HL-60/S4 treated with retinoic acid at 250 ng/mL for 4 days and 3 days (cell line): ENCODE measurements at regions not wholly inside any gene's neighbourhood (a gene's known extent, or its start where the extent isn't known, plus 50 kb on each side); places are given as distances from the start of the nearest gene placed in this dataset.
"Not testable (repeated sequence)": the region's sequence is repeated elsewhere in the genome, so short reads cannot be mapped to it uniquely, and the experiment has no call there.

Source experiments
- in situ Hi-C: fragments of 300-500 bp; cut with MboI; formaldehyde crosslinking; loops from 2 replicates; pipeline ENCODE4 v1.7.0; 2022; ENCODE audit warnings: low sequenced_read_pairs

- in situ Hi-C loops: no loop called here
These were observed 1044.1 kb upstream of the ZEB2 start for GRCh38 chr2:145563741-145564615.

- in situ Hi-C loops: no loop called here
These were observed 1041.2 kb upstream of the ZEB2 start for GRCh38 chr2:145561152-145561551.

- in situ Hi-C loops: no loop called here
These were observed 1038.9 kb upstream of the ZEB2 start for GRCh38 chr2:145558617-145559350.

GRCh38 chr2:145555360-145555759 lies 1035.4 kb upstream of the ZEB2 start:
- in situ Hi-C loops: no loop called here

DNA sequence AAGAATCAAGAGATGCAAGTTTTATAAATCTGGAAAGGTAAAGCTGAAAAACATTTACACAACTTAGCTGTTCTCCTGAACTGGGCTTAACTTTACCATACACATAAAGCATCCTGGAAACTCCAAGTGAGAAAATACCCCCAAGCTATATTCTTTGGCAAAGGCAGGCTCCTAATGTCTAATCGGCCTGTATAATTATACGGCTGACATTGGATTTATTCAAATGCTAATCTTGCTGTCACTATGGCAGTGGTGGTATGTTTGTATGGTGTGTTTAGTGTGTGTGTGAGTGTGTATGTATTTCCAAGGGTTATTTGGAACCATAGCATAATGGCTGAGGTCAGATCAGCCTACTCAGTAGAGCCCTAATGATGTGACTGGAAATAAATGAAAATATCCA lies 1031.8 kb upstream of the ZEB2 start:
- in situ Hi-C loops: no loop called here

DNA sequence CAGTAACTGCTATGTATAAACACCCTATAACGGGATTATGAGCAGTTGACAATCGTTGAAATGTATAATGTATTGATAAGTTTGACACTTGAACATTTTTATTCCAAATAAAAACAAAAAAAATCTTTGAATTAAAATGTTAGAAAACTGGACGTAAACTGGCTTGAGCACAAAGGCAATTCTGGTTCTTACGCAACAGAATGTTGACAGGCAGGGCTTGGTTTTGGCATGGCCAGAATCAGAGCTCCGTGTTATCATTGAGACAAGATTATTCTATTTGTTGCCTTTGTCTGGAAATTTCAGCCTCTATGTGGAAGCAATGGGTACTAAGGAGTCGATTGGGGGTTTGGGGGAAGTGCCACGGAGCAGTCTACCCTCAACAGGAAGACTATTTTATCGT lies 1028.6 kb upstream of the ZEB2 start:
- in situ Hi-C loops: no loop called here

- in situ Hi-C loops: no loop called here
These were observed 1027.7 kb upstream of the ZEB2 start for GRCh38 chr2:145547620-145548019.

DNA sequence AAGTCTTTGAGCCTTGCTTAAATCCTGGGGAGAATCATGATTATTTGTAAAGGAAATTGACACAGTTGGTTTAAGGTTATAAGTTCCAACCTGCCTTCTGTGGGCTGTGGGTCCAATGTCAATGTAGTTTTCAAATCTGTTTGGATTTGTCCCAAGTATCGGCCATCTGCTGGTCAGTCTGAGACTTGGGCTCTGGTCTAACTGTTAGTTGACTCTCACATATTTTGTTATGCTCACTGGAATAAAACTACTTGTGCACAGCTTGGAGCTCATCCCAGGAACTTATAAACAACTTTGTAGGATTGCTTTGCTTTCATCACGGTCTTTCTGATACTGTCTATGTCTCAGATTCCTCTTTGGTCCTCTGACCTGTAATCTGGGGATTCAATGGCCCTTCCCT lies 1026.2 kb upstream of the ZEB2 start:
- in situ Hi-C loops: no loop called here

- in situ Hi-C loops: no loop called here
These were observed 1023.9 kb upstream of the ZEB2 start for GRCh38 chr2:145543856-145544255.

DNA sequence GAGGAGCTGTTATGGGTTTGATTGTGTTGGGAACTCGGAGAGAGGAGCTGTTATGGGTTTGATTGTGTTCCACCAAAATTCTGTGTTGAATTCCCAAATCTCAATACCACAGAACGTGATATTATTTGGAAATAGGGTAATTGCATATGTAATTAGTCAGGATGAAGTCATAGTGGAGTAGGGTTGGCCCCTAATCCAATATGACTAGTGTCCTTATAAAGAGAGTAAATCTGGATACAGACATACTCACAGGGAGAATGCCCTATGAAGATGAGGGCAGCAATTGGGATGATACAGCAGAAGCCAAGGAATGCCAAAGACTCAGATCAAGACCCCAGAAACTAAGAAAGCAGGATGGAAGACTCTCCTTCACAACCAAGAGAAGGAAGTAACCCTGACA lies 1023.2 kb upstream of the ZEB2 start:
- in situ Hi-C loops: no loop called here

GRCh38 chr2:145541028-145541427 lies 1021.1 kb upstream of the ZEB2 start:
- in situ Hi-C loops: no loop called here

DNA sequence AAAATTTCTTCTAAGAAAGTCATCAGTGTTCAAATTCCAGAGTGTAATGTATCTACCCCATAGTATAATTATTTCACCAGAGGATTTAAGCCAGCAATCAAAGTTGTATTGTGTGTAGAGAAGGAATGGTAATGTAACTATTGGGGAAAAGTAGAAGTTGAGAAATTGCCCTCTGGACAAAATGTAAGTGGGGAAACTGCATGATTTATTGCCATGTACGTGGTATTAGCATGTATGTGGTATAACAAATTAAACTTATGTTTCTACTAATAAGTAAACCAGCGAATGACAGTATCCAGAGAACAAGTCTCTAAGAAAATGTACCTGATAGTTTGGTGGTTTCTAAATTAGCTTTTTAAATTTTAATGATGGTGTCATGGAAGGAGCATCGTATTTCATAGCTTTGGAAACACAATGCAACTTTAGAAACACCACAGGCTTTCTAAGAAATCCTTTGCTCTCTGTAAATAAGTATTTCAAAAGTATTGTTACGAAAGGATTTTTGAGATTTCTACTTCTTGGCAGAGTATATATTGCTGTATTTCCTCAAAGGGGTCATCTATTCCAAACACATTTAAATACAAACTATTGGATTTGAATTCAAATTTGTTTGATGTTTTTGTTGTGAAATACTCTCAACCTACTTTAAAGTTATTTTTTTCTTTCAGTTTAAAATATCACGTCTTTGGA lies 1018.9 kb upstream of the ZEB2 start:
- in situ Hi-C loops: no loop called here

DNA sequence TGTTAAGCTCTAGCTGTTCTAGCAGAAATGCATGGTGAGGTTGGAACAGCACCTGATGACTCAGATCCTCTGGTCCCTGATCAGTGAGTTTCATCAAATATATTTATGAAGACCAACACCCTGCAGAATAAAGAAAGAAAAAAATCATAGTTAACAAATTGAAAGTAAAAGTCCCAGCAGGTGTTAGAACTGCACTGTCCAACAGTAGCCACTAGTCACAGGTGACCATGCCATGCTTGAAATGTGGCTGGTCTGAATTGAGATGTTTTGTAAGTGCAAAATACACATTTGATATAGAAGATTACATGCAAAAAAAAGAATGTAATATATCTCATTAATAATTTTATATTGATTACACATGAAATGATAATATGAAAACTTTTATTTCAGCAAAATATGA lies 1010.7 kb upstream of the ZEB2 start:
- in situ Hi-C loops: no loop called here

DNA sequence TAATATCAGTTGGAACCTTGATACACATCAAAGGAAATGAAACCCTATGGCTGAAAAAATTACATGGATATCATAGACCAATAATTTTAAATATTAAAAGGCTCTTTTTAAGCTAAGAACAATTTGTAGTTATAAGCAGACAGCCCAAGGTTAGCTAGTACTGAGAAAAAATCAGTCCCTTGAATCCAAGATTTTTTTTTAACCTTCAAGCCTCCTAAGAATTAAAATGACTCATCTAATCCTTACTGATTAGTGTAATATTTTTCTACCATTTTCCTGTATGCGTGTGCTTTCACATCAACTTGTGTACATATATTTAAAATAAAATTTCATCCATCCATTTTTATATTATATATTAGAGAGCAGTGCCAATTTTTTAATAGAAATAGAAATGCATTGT lies 1004.9 kb upstream of the ZEB2 start:
- in situ Hi-C loops: no loop called here

DNA sequence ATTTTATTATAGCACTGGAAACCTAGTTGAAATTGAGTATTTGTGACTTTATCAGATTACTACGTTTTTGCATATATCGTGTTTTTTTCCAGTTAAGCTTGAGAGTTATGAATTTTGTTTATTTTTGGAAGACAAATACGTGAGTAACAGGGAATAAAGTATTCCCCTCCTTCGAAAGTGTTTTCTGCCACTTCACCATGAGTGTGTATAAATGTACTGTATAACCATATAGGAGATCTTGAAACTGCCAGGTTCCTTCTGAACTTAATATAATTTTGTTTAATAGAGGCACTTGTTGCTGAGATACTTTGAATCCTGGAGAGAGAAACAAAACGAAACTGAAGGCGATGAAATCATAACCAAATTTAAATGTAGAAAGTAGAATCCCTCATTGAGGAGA lies 1004.4 kb upstream of the ZEB2 start:
- in situ Hi-C loops: no loop called here

GRCh38 chr2:145519254-145519653 lies 999.3 kb upstream of the ZEB2 start:
- in situ Hi-C loops: not testable (repeated sequence)

- in situ Hi-C loops: no loop called here
These were observed 992.0 kb upstream of the ZEB2 start for GRCh38 chr2:145511946-145512345.

GRCh38 chr2:145503511-145503910 lies 983.6 kb upstream of the ZEB2 start:
- in situ Hi-C loops: no loop called here

GRCh38 chr2:145501920-145502319 lies 982.0 kb upstream of the ZEB2 start:
- in situ Hi-C loops: no loop called here

- in situ Hi-C loops: no loop called here
These were observed 975.7 kb upstream of the ZEB2 start for GRCh38 chr2:145495590-145495989.

DNA sequence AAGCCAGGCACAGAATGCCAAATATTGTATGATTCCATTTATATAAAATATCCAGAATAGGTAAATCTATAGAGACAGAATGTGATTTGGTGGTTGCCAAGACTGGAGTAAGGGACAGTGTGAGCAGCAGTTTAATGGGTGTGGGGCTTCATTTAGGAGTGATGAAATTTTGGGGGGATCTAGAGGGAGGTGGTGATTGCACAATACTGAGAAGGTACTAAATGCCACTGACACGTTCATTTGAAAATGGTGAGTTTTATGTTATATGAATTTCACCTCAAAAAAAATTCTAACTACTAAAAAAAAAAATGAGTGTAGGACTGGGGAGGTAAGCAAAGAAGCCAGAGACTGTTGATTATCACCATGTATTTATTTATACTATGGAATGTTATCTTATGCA lies 974.5 kb upstream of the ZEB2 start:
- in situ Hi-C loops: no loop called here

DNA sequence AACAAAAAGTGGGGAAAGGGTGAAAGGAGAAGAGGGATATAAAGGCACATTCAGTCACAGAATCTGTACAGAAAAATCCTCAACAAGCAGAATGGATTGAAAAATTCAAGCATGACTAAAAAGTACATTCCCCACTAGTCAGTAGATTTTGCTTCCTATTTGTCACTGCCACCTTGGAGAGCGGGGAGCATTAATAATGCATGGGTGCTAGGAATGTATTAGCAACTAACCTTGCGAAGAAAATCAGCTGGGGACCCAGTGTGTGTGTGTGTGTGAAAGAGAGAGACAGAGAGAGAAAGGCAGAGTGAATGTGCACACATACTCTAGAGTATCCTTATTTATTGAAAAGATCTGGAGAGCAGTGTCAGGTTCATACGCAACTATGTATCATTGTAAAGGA lies 968.7 kb upstream of the ZEB2 start:
- in situ Hi-C loops: no loop called here
